GM12865 (cell line): ENCODE measurements at regions not wholly inside any gene's neighbourhood (a gene's known extent, or its start where the extent isn't known, plus 50 kb on each side); places are given as distances from the start of the nearest gene placed in this dataset.
"Not testable (repeated sequence)": the region's sequence is repeated elsewhere in the genome, so short reads cannot be mapped to it uniquely, and the experiment has no call there.

Experiments
- DNase-seq: peaks from one replicate; pipeline ENCODE4 v3.0.0; 2010; ENCODE audit warnings: low read depth
- H3K4me3 ChIP-seq: 2 replicates; pipeline ENCODE4 v1.5.1; 2011; ENCODE audit warnings: mild to moderate bottlenecking, low read depth, low read length, control low read depth
- TF ChIP-seq, protein P1 (sequence below): IDR thresholded peaks from 2 replicates; pipeline ENCODE4 v1.5.1; 2011; ENCODE audit warnings: low read length, control low read depth, low read depth, inconsistent platforms; ENCODE audit not compliant: insufficient read depth; ENCODE audit errors: missing control alignments

DNA sequence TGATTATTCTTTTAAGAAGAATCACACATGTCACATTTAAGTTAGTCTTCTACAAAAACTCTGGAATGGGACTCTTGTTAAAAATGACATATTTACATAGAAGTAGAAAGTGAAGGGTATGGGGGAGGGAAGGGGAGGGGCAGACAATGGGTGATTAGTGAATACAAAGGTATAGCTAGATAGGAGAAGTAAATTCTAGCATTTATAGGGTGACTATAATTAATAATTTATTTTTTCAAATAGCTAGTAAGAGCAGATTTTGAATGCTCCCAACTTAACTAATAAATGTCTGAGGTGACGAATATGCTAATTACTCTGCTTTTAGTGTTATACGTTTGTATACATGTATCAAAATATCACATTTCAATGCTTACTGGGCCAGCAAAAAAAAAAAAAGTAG, 59.4 kb downstream of the BLTP3B start:
- H3K4me3 ChIP-seq, result no peak overlapping the region
- no peak for DNase-seq
- TF ChIP-seq, protein P1, sequence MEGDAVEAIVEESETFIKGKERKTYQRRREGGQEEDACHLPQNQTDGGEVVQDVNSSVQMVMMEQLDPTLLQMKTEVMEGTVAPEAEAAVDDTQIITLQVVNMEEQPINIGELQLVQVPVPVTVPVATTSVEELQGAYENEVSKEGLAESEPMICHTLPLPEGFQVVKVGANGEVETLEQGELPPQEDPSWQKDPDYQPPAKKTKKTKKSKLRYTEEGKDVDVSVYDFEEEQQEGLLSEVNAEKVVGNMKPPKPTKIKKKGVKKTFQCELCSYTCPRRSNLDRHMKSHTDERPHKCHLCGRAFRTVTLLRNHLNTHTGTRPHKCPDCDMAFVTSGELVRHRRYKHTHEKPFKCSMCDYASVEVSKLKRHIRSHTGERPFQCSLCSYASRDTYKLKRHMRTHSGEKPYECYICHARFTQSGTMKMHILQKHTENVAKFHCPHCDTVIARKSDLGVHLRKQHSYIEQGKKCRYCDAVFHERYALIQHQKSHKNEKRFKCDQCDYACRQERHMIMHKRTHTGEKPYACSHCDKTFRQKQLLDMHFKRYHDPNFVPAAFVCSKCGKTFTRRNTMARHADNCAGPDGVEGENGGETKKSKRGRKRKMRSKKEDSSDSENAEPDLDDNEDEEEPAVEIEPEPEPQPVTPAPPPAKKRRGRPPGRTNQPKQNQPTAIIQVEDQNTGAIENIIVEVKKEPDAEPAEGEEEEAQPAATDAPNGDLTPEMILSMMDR, result no peak

DNA sequence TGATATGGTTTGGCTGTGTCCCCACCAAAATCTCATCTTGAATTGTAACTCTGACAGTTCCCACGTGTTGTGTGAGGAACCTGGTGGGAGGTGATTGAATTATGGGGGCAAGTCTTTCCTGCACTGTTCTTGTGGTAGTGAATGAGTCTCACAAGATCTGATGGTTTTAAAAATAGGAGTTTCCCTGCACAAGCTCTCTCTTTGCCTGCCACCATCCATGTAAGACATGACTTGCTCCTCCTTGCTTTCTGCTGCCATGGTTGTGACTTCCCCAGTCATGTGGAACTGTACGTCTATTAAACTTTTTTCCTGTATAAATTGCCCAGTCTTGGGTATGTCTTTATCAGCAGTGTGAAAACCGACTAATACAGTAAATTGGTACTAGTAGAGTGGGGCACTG, 63.9 kb downstream of the BLTP3B start:
- H3K4me3 ChIP-seq, DNase-seq: not testable (repeated sequence)

DNA sequence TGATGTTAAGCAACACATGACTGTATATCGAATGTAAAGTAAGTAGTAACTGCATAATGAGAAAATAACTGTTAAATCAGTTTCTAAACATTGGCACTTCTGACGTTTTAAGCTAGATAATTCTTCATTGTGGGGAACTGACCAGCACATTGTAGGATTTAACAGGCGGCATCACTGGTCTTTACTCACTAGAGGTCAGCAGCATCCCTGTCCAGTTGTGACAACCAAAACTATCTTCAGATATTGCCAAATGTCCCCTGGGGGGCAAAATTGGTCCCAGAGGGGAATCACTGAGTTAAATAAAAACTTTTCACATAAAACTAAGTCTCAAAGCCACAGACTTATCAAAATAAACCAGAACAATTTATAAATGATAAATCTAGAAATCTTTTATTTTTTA, 65.3 kb downstream of the BLTP3B start:
- DNase-seq, result no peak
- H3K4me3 ChIP-seq, result no peak overlapping the region
- TF ChIP-seq, protein P1, result no peak

DNA sequence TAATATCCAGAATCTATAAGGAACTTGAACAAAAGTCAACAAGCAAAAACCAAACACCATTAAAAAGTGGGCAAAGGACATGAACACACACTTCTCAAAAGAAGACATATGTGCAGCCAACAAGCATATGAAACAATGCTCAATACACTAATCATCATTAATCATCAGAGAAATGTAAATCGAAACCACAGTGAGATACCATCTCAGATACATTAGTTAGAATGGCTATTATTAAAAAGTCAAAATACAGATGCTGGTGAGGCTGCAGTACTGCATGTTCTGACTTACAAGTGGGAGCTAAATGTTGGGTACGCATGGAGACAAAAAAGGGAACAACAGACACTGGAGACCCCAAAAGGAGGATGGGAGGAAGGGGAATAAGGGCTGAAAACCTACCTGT, 67.1 kb downstream of the BLTP3B start:
- no peak overlapping the region for H3K4me3 ChIP-seq
- TF ChIP-seq, protein P1, result no peak
- no peak for DNase-seq

DNA sequence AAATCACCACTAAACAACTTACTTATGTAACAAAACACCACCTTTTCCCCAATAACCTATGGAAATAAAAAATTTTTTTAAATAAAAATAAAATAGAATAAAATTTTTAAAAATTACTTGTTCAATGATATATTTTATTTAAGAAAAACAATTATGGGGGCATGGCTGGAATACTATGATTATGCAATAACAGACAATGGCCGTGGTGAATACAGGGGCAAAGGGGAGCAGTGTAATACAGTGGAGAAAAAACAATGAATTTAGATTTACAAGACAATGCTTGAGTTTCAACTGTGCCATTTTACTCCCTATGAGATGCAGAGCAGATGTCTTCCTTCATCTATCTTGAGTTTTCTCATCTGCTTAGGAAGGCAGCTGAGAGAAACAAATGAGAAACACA, 72.9 kb downstream of the BLTP3B start:
- TF ChIP-seq, protein P1, result no peak
- no peak overlapping the region for H3K4me3 ChIP-seq
- no peak for DNase-seq

DNA sequence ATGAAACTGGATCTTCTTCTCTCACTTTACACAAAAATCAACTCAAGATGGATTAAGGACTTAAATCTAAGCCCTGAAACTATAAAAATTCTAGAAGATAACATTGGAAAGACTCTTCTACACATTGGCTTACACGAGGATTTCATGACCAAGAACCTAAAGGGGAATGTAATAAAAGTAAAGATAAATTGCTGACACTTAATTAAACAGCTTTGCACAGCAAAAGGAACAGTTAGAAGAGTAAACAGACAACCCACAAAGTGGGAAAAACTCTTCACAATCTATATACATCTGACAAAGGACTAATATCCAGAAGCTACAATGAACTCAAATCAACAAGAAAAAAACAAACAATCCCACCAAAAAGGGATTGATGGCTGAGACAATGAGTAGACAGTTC, 74.4 kb downstream of the BLTP3B start:
- no peak for DNase-seq
- TF ChIP-seq, protein P1, result no peak
- H3K4me3 ChIP-seq, result no peak overlapping the region

DNA sequence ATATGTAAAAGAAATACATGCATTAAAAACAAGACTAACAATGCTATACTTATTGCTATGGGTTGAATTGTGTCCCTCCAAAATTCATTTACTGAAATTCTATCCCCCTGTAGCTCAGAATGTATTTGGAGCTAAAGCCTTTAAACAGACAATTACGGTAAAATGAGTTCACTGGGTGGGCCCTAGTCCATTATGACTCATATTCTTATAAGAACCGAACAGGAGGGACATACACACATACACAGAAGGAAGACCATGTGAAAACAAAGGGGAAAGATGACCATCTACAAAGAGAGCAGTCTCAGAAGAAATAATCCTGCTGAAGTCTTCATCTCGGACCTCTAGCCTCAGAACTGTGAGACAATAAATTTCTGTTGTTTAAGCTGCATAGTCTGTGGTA, 77.1 kb upstream of the ANKS1B start:
- no peak overlapping the region for H3K4me3 ChIP-seq
- TF ChIP-seq, protein P1, result no peak
- no peak for DNase-seq
